Fibroblast of pulmonary artery (primary cell): ENCODE measurements at regions not wholly inside any gene's neighbourhood (a gene's known extent, or its start where the extent isn't known, plus 50 kb on each side); places are given as distances from the start of the nearest gene placed in this dataset.

ENCODE experiments used
- DNase-seq: peaks from one replicate; pipeline ENCODE4 v3.0.0-alpha.2; 2010; ENCODE audit warnings: low read depth
- H3K4me3 ChIP-seq: replicated peaks from 2 replicates; pipeline ENCODE4 v1.5.1; 2011; ENCODE audit warnings: low read depth, mild to moderate bottlenecking, control low read depth, low read length, moderate library complexity
- TF ChIP-seq, protein P1 (sequence below): IDR thresholded peaks from 2 replicates; pipeline ENCODE4 v1.5.1; 2011; ENCODE audit warnings: mild to moderate bottlenecking, control low read depth, low read length, inconsistent platforms; ENCODE audit errors: missing control alignments

DNA sequence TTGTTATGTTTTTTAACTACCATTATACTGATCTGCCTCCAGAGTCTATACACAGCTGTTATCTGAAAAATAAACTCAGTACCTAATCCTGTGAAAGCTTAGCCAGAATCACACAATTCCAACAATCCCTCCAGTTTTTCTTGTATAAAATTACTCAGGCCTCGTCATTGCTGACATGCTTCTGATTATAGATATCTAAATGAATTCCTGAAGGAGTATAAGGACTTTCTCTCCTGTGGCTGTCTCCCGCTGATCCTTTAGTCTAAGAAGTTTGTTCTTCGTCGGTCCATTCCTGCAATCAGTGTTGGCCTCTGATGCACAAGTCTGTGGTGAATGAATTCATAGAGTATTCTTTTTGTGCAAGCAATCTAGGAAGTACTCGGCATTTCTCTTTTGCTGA lies 288.9 kb upstream of the SEMA3C start:
- no peak overlapping the region for H3K4me3 ChIP-seq
- TF ChIP-seq, protein P1, sequence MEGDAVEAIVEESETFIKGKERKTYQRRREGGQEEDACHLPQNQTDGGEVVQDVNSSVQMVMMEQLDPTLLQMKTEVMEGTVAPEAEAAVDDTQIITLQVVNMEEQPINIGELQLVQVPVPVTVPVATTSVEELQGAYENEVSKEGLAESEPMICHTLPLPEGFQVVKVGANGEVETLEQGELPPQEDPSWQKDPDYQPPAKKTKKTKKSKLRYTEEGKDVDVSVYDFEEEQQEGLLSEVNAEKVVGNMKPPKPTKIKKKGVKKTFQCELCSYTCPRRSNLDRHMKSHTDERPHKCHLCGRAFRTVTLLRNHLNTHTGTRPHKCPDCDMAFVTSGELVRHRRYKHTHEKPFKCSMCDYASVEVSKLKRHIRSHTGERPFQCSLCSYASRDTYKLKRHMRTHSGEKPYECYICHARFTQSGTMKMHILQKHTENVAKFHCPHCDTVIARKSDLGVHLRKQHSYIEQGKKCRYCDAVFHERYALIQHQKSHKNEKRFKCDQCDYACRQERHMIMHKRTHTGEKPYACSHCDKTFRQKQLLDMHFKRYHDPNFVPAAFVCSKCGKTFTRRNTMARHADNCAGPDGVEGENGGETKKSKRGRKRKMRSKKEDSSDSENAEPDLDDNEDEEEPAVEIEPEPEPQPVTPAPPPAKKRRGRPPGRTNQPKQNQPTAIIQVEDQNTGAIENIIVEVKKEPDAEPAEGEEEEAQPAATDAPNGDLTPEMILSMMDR: no peak
- DNase-seq: peak; percentile 14

DNA sequence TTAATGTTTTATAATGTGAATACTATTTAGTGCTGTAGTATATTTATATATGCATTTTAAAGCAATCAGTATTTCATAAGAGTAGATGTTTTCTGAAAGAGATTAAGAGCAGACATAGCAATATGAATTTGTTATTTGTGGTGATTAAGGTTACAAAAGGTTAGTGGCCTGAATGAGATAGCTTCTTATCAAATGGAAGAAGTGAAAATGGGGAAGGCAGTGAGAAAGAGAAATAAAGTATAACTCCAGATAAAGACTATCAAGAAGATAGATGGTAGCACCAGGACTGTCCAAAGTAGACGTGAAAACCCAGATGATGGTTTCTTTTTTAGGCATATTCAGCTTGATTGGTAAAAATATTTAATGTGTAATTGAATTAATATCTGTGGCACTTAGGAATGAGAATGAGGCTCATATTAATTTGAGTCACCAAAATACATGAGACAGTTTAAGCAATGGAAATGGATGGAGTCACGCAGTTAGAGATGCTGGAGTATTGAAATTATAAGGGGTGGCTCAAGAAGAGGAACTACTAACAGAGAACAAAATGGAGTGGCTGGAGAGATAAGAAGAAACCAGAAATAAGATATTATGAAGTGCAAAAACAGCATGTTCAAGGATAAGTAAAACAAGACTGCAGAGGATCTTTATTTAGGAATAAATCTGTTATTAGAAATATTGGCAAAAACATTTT lies 288.0 kb upstream of the SEMA3C start:
- DNase-seq: no peak
- no peak overlapping the region for H3K4me3 ChIP-seq
- TF ChIP-seq, protein P1: no peak

DNA sequence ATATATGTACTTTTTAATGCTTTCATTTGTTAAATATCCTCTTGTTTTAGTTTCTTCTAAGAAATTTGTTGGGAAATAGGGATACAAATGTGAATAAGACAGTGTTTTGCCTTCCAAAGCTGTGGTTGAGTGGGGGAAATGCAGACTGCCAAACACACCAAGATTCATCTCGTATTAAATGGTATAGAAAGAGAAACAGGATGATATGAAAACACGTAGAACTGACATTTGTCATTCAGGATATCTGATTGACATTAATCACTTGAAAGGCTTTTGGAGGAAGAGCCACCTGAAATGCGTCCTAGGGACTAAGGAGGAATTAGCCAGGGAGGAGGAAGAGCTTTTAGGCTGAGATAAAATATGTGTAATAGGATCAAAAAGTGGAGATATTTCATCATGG lies 287.4 kb upstream of the SEMA3C start:
- no peak overlapping the region for H3K4me3 ChIP-seq
- TF ChIP-seq, protein P1: no peak
- DNase-seq: no peak

DNA sequence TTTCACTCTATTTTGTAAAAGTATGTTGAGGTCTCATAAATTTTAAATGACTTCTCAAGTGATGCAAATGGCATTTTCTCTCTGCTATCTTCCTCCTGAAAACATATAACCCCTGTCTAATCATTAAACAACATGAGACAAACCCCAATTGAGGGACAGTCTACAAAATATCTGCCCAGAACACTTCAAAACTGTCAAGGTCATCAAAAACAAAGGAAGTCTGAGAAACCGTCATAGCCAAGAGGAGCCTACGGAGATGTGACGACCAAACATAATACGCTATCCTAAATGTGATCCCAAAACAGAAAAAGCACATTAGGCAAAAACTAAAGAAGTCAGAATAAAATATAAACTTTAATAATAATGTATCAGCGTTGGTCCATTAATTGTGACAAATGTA lies 282.3 kb upstream of the SEMA3C start:
- H3K4me3 ChIP-seq: no peak overlapping the region
- TF ChIP-seq, protein P1: no peak
- no peak for DNase-seq

DNA sequence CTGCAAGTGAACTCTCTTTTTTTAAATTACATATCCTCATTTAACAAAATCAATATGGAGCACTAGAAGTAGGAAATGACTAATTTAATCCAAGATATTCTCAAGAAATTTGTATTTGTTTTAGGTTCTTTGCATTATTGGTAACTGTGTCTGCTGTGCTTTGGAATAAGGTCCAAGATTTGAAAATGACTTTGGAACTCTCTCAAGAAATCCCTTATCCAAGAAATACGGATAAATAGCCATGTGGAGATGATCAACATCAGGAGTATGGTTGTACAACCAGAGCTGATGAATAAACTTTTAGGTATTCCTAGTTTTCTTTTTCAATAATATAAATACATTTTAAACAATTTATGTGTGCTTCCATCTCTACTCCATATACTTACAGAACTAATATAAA lies 279.9 kb upstream of the SEMA3C start:
- TF ChIP-seq, protein P1: no peak
- DNase-seq: no peak
- no peak overlapping the region for H3K4me3 ChIP-seq

DNA sequence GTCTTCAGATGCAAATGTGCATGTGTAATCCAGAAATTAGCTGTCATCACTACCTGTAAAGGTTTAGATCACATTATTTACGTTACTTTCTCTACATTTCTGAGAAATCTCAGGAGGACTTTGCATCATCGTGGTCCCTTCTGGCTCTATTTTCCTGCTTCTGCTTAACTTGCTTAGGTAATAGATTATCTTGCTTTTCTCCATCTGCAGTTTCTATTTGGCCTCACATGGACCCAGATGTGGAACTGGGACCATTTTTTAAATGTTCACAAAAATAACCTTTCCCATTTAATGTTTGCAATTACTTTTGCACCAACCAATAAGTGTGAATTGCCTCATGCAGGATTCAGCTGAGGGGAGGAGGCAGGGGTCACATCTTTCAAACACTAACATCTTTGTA lies 278.4 kb upstream of the SEMA3C start:
- no peak for DNase-seq
- H3K4me3 ChIP-seq: no peak overlapping the region
- TF ChIP-seq, protein P1: no peak

DNA sequence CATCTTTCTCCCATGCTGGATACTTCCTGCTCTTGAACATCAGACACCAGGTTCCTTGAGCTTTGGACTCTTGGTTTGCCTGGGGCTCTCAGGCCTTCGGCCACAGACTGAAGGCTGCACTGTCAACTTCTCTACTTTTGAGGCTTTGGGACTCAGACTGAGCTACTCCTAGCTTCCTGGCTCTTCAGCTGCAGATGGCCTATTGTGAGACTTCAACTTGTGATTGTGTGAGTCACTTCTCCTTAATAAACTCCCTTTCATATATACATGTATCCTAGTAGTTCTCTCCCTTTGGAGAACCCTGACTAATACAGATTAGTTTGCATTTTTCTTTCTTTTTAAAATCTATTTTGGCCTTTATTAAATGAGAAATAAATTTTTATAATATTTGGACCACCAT lies 276.2 kb upstream of the SEMA3C start:
- DNase-seq: no peak
- TF ChIP-seq, protein P1: no peak
- no peak overlapping the region for H3K4me3 ChIP-seq
